HepG2 (cell line): ENCODE measurements at regions not wholly inside any gene's neighbourhood (a gene's known extent, or its start where the extent isn't known, plus 50 kb on each side); places are given as distances from the start of the nearest gene placed in this dataset.

Experiments
- ATAC-seq: fragments of 200-7000 bp; cut with Tn5 transposase; 3 replicates; pipeline ENCODE4 v1.9.1; 2020; ENCODE audit warnings: mild to moderate bottlenecking, moderate library complexity
- BruUV-seq: library from RNA; stranded (reverse); fragments of 400-500 nt; replicated peaks from 2 replicates; lab custom pipeline; 2021; lab: Mats Ljungman, UMichigan
- CTCF ChIA-PET: fragments of 300-600 bp; formaldehyde crosslinking; extraction: SDS; loops from one replicate; lab custom pipeline; 2021; ENCODE audit warnings: low total read pairs, inconsistent platforms, low intra/inter-chr PET ratio; lab: Yijun Ruan, JAX
- POLR2A ChIA-PET: fragments of 350-600 bp; sonication (Branson Sonifier 250); formaldehyde crosslinking; loops from one replicate; lab custom pipeline; 2020; ENCODE audit warnings: antibody characterized with exemption, inconsistent platforms; lab: Yijun Ruan, JAX
- DNase-seq: peaks from one replicate; pipeline ENCODE4 v3.0.0-alpha.2; 2015; ENCODE audit warnings: low spot score
- FAIRE-seq: peaks from 3 replicates; lab custom pipeline; 2011; peaks lifted over from hg19 to GRCh38; lab: Jason Lieb, UNC
- H2AFZ ChIP-seq: one replicate; pipeline ENCODE4 v1.6.1; 2011; ENCODE audit warnings: low read length, inconsistent platforms
- H3K27ac ChIP-seq: fragments of 300-600 bp; 3 replicates; pipeline ENCODE4 v1.8.0; 2011; ENCODE audit warnings: mixed run types, mild to moderate bottlenecking, mixed read lengths, low read length, inconsistent platforms; ENCODE audit not compliant: insufficient read depth; ENCODE audit errors: extremely low read length
- H3K27me3 ChIP-seq, 2 experiments: fragments of 200-600 bp in 1 of 2; 2 replicates in 1 of 2; 3 replicates in 1 of 2; pipeline versions ENCODE4 v1.6.0 to v1.8.0; 2011; ENCODE audit warnings: low read length in 2 of 2, mild to moderate bottlenecking in 2 of 2, moderate library complexity in 2 of 2, inconsistent platforms in 1 of 2; ENCODE audit not compliant: insufficient read depth in 2 of 2, control insufficient read depth in 1 of 2
- H3K36me3 ChIP-seq, 2 experiments: fragments of 200-600 bp in 1 of 2; replicated peaks in 1 of 2; 2 replicates in 1 of 2; 3 replicates in 1 of 2; pipeline versions ENCODE4 v1.5.1 to v1.8.0; 2011; ENCODE audit warnings: low read length in 2 of 2, inconsistent platforms in 1 of 2; ENCODE audit not compliant: insufficient read depth in 2 of 2, control insufficient read depth in 1 of 2
- H3K4me1 ChIP-seq: 2 replicates; pipeline ENCODE4 v1.5.1; 2012; ENCODE audit warnings: low read length, inconsistent platforms; ENCODE audit not compliant: insufficient read depth
- H3K4me2 ChIP-seq: 2 replicates; pipeline ENCODE4 v1.6.0; 2011; ENCODE audit warnings: low read depth, low read length, inconsistent platforms
- H3K4me3 ChIP-seq, 3 experiments: fragments of 200-600 bp in 1 of 3; sonication (generic), shearing (Covaris generic) in 1 of 3; replicated peaks in 1 of 3; 2 replicates each; pipeline ENCODE4 v1.5.1; 2011 to 2016; ENCODE audit warnings: low read length in 3 of 3, inconsistent platforms in 2 of 3, low read depth in 2 of 3, mild to moderate bottlenecking in 2 of 3, control low read depth in 1 of 3, mixed read lengths in 1 of 3; ENCODE audit not compliant: insufficient read depth in 1 of 3
- H3K79me2 ChIP-seq: one replicate; pipeline ENCODE4 v1.6.1; 2011; ENCODE audit warnings: low read length, inconsistent platforms; ENCODE audit not compliant: insufficient read depth
- H3K9ac ChIP-seq: 2 replicates; pipeline ENCODE4 v1.6.0; 2011; ENCODE audit warnings: mild to moderate bottlenecking, low read depth, low read length, inconsistent platforms; ENCODE audit not compliant: insufficient read depth
- H3K9me3 ChIP-seq: 2 replicates; pipeline ENCODE4 v1.5.1; 2012; ENCODE audit warnings: mild to moderate bottlenecking, low read length
- H4K20me1 ChIP-seq: 2 replicates; pipeline ENCODE4 v1.6.0; 2011; ENCODE audit warnings: inconsistent platforms, mild to moderate bottlenecking, low read length, moderate library complexity; ENCODE audit not compliant: insufficient read depth
- CBX2 ChIP-seq, 2 experiments: fragments of 200-600 bp in 1 of 2; sonication (generic); formaldehyde crosslinking in 1 of 2; IDR thresholded peaks; 2 replicates each; pipeline versions ENCODE4 v1.7.0 to v1.8.1; 2018 to 2022; ENCODE audit warnings: low read depth in 2 of 2, low read length in 1 of 2, mild to moderate bottlenecking in 1 of 2, missing genetic modification reagents in 1 of 2
- DNMT1 ChIP-seq: sonication (generic); formaldehyde crosslinking; IDR thresholded peaks from 2 replicates; pipeline ENCODE4 v1.5.1; 2020; ENCODE audit warnings: mild to moderate bottlenecking, missing genetic modification reagents
- JDP2 ChIP-seq: sonication (generic); formaldehyde crosslinking; IDR thresholded peaks from 2 replicates; pipeline ENCODE4 v1.8.1; 2022; ENCODE audit warnings: missing genetic modification reagents, borderline replicate concordance
- MEIS2 ChIP-seq: sonication (generic); formaldehyde crosslinking; IDR thresholded peaks from 2 replicates; pipeline ENCODE4 v1.9.0; 2021; ENCODE audit warnings: mild to moderate bottlenecking, missing genetic modification reagents
- RERE ChIP-seq: IDR thresholded peaks from 2 replicates; pipeline ENCODE4 v1.6.1; 2016; ENCODE audit warnings: low read depth, missing genetic modification reagents, missing compliant biosample characterization
- SCMH1 ChIP-seq: sonication (generic); formaldehyde crosslinking; IDR thresholded peaks from 2 replicates; pipeline ENCODE4 v1.9.0; 2021; ENCODE audit warnings: missing genetic modification reagents, mild to moderate bottlenecking, borderline replicate concordance
- ZGPAT ChIP-seq: IDR thresholded peaks from 2 replicates; pipeline ENCODE4 v1.6.1; 2016; ENCODE audit warnings: mild to moderate bottlenecking
- WGBS: methylation state at CpG from one replicate; pipeline ENCODE4 v1.1.6; 2017; ENCODE audit warnings: low lambda C conversion rate; 5-methylcytosine and 5-hydroxymethylcytosine counted together
- in situ Hi-C: cut with HindIII; loops from 2 replicates; pipeline ENCODE4 v1.10.0; 2017; ENCODE audit warnings: low pct_unique_long_range_greater_than_20kb; ENCODE audit not compliant: extremely low pct_ligation_motif_present
- intact Hi-C: fragments of 100-400 bp; cut with micrococcal nuclease; formaldehyde crosslinking; loops from one replicate; pipeline ENCODE4 v1.10.0; 2022; ENCODE audit not compliant: unreplicated experiment

- Histone ChIP-seq H3K27ac (no peak overlapping the region), H3K4me1 (no peaks in the 10 kb centered on the region), H3K36me3 (no peaks in the 10 kb centered on the region), H4K20me1 (peaks cover 4% of the 10 kb centered on the region; the same call in 1 of the 2 replicates), H3K27me3 (peaks cover 12 to 88% of the 10 kb centered on the region in 2 experiments), H3K4me2 (no peak overlapping the region), H3K4me3 (no peak overlapping the region), H3K9me3 (no peaks in the 10 kb centered on the region), H3K79me2 (no peaks in the 10 kb centered on the region), H2AFZ (no peak overlapping the region), H3K9ac (no peak overlapping the region)
- in situ Hi-C loops (no loop called here), intact Hi-C loops (loop anchor here (2.0 to 5.0 kb wide), 3 partner anchors 105 to 275 kb away; partner anchors contain the start of gene HSD17B12)
- TF ChIP-seq MEIS2 (CRISPR knock-in tag) = no peak
- FAIRE-seq (no peak), ATAC-seq (no peak), DNase-seq (no peak)
- ChIA-PET POLR2A (no interaction called here), CTCF (no interaction called here)
- no TSS peak for BruUV-seq
- 31% methylated on average over 17 of the region's 17 CpGs for WGBS
These were observed 102.8 kb upstream of the HSD17B12 start for GRCh38 chr11:43577566-43578264.

- WGBS = 8% methylated on average over 28 of the region's 35 CpGs
- Histone ChIP-seq H3K9me3 (no peaks in the 10 kb centered on the region), H4K20me1 (peaks cover 4% of the 10 kb centered on the region; the same call in 1 of the 2 replicates), H3K36me3 (no peaks in the 10 kb centered on the region), H2AFZ (no peak overlapping the region), H3K4me3 (peak overlapping the region in 2 of 3 experiments; percentile 65 to 73; a peak in 2 of 6 replicates), H3K4me2 (peak overlapping the region; percentile 76), H3K27ac (no peak overlapping the region), H3K27me3 (peaks cover 14 to 91% of the 10 kb centered on the region in 2 experiments), H3K4me1 (no peaks in the 10 kb centered on the region), H3K79me2 (no peaks in the 10 kb centered on the region), H3K9ac (no peak overlapping the region)
- in situ Hi-C loops = no loop called here
- TF ChIP-seq SCMH1 (CRISPR knock-in tag) = no peak
- no peak for TF ChIP-seq CBX2 (IDR thresholded peaks at IDR 0.05; ENCODE audit: low read depth, low read length)
- TF ChIP-seq CBX2 (CRISPR knock-in tag; IDR thresholded peaks at IDR 0.05; ENCODE audit: low read depth) = no peak
- no peak for TF ChIP-seq RERE
- no peak for TF ChIP-seq JDP2 (CRISPR knock-in tag)
- no peak for TF ChIP-seq DNMT1 (CRISPR knock-in tag)
- TF ChIP-seq ZGPAT (CRISPR knock-in tag) = no peak
- DNase-seq = no peak
- intact Hi-C loops = loop anchor here (5.0 kb wide), 2 partner anchors 104 to 274 kb away; partner anchors contain the start of gene HSD17B12
- ATAC-seq = no peak
- ChIA-PET POLR2A (no interaction called here), CTCF (no interaction called here)
- BruUV-seq = no TSS peak
- FAIRE-seq = no peak
These were observed 102.0 kb upstream of the HSD17B12 start for GRCh38 chr11:43578346-43579170.
